Uterus (tissue), 3 donors: ENCODE measurements at regions not wholly inside any gene's neighbourhood (a gene's known extent, or its start where the extent isn't known, plus 50 kb on each side); places are given as distances from the start of the nearest gene placed in this dataset.

ENCODE experiments used
- DNase-seq, 2 donors: peaks; one replicate each; pipeline ENCODE4 v3.0.0-alpha.2; 2019 to 2020
- H3K27ac ChIP-seq, 2 donors: fragments of 200-600 bp; sonication (generic); 1 replicate in 1 of 2; 2 replicates in 1 of 2; pipeline ENCODE4 v1.5.1; 2016 to 2018
- H3K27me3 ChIP-seq, 2 donors: fragments of 200-600 bp; sonication (generic); one replicate each; pipeline ENCODE4 v1.5.1; 2018 to 2019; ENCODE audit warnings: control low read depth in 1 of 2
- H3K36me3 ChIP-seq, 2 donors: fragments of 200-600 bp; sonication (generic); one replicate each; pipeline ENCODE4 v1.5.1; 2019; ENCODE audit warnings: control low read depth in 1 of 2
- H3K4me1 ChIP-seq, 2 donors: fragments of 200-600 bp; sonication (generic); one replicate each; pipeline ENCODE4 v1.5.1; 2018 to 2019; ENCODE audit warnings: control low read depth in 1 of 2
- H3K4me3 ChIP-seq, 2 donors: fragments of 200-600 bp; sonication (generic); 1 replicate in 1 of 2; 2 replicates in 1 of 2; pipeline ENCODE4 v1.5.1; 2018 to 2019; ENCODE audit warnings: mild to moderate bottlenecking in 1 of 2
- H3K9me3 ChIP-seq, 2 donors: fragments of 200-600 bp; sonication (generic); one replicate each; pipeline ENCODE4 v1.5.1; 2019; ENCODE audit warnings: control low read depth in 1 of 2
- POLR2A ChIP-seq, 2 donors: fragments of 450-650 bp; IDR thresholded peaks; one replicate each; pipeline ENCODE4 v1.6.1; 2016; ENCODE audit warnings: antibody characterized with exemption in 2 of 2, mild to moderate bottlenecking in 1 of 2, moderate library complexity in 1 of 2
- intact Hi-C: fragments of 100-400 bp; cut with DNase I; formaldehyde crosslinking; loops from one replicate; pipeline ENCODE4 v1.15.1; 2023; ENCODE audit warnings: low total_unique reads
- TF ChIP-seq, protein P1 (sequence below), 4 experiments: fragments of 200-600 bp in 2 of 4; fragments of 450-650 bp in 2 of 4; sonication (generic) in 2 of 4; IDR thresholded peaks; one replicate each; pipeline ENCODE4 v1.5.1; 2016 to 2019; ENCODE audit warnings: antibody characterized with exemption in 4 of 4, mild to moderate bottlenecking in 2 of 4, moderate library complexity in 1 of 4
- donor health status: DM: yes; HTN: yes; CAD: no.

DNA sequence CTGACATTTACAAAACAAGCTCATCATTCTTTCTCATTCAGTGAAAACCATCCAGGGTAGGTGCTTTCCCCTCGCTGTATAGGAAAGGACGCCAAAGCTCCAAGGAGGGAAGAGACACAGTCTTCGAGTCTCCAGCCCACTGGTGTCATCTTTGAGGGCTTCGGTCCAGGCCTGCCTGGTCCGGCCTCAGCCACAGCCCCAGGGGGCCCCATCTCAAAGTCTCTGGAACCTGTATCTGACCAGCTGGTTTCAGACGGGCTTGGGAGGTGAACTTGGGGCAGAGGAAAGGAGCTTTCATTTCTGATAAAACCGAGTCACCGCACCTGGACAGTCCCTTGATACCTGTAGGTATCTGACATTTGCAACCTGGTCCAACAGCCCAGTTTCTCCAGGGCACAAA lies 229.5 kb upstream of the RTL1 start:
- no peaks in the 10 kb centered on the region for H3K4me1 ChIP-seq
- H3K27ac ChIP-seq = no peak overlapping the region
- H3K36me3 ChIP-seq = no peaks in the 10 kb centered on the region
- no peaks in the 10 kb centered on the region for H3K9me3 ChIP-seq
- DNase-seq = no peak
- H3K4me3 ChIP-seq = no peak overlapping the region
- no peak for TF ChIP-seq POLR2A (IDR thresholded peaks at IDR 0.05)
- TF ChIP-seq, protein P1, sequence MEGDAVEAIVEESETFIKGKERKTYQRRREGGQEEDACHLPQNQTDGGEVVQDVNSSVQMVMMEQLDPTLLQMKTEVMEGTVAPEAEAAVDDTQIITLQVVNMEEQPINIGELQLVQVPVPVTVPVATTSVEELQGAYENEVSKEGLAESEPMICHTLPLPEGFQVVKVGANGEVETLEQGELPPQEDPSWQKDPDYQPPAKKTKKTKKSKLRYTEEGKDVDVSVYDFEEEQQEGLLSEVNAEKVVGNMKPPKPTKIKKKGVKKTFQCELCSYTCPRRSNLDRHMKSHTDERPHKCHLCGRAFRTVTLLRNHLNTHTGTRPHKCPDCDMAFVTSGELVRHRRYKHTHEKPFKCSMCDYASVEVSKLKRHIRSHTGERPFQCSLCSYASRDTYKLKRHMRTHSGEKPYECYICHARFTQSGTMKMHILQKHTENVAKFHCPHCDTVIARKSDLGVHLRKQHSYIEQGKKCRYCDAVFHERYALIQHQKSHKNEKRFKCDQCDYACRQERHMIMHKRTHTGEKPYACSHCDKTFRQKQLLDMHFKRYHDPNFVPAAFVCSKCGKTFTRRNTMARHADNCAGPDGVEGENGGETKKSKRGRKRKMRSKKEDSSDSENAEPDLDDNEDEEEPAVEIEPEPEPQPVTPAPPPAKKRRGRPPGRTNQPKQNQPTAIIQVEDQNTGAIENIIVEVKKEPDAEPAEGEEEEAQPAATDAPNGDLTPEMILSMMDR (IDR thresholded peaks at IDR 0.05) = no peak
- H3K27me3 ChIP-seq = no peaks in the 10 kb centered on the region
- intact Hi-C loops = no loop called here

DNA sequence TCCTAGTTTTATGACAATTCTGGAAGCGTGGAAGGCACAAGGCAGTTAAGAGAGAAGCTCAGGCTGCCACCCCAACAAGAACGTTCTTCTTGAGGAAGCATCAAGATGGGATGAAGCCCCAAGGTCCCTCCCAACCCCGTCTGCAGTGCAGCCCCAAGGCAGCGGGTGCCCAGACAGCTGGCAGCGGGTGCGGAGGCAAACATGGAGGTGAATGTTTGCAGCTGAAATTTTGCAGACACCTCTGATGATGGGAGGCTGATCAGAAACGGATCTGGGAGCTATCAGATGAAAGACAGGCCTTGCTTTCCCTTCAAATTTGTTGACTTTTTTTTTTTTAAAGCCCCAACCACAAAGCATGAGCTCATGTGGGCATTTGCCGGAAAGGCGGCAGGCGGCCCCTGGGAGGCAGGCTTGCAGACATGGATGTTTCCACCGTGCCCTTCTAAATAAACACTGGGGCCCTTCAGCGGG lies 230.7 kb upstream of the RTL1 start:
- no peak overlapping the region for H3K4me3 ChIP-seq
- H3K36me3 ChIP-seq = no peaks in the 10 kb centered on the region
- intact Hi-C loops = no loop called here
- H3K27me3 ChIP-seq = no peaks in the 10 kb centered on the region
- TF ChIP-seq, protein P1 (IDR thresholded peaks at IDR 0.05) = no peak
- TF ChIP-seq POLR2A (IDR thresholded peaks at IDR 0.05) = no peak
- H3K4me1 ChIP-seq = no peaks in the 10 kb centered on the region
- DNase-seq = no peak
- no peaks in the 10 kb centered on the region for H3K9me3 ChIP-seq
- no peak overlapping the region for H3K27ac ChIP-seq

DNA sequence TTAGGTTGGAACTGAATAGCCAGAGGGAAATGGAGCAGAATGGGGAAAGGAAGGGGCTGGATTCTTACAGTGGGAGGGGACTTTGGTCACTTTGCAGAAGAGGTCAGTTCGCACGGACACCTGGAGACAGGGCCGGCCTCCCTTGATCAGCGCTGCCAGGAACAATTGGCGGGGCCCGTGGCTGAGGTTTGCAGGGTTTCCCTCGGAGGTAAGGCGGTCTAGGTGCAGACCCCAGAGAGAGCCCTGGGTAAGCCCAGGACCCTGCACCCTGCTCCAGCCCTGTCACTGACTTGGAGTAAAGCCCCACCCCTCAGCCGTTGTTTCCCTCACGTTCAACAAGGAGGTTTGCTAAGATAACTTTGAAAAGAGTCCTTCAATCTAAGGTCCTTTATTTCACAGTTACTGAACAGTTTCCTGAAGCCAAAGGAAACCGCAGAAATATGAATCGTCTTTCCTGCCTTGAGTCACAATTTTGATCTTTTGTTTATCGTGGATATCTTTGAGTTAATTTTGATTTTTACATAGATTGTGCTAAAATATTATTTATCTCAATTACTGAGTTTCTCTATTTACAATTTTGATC lies 231.4 kb upstream of the RTL1 start:
- H3K36me3 ChIP-seq = no peaks in the 10 kb centered on the region
- no peak overlapping the region for H3K4me3 ChIP-seq
- no peak overlapping the region for H3K27ac ChIP-seq
- DNase-seq = no peak
- intact Hi-C loops = no loop called here
- TF ChIP-seq POLR2A (IDR thresholded peaks at IDR 0.05) = no peak
- TF ChIP-seq, protein P1 (IDR thresholded peaks at IDR 0.05) = no peak
- H3K4me1 ChIP-seq = no peaks in the 10 kb centered on the region
- no peaks in the 10 kb centered on the region for H3K9me3 ChIP-seq
- no peaks in the 10 kb centered on the region for H3K27me3 ChIP-seq

DNA sequence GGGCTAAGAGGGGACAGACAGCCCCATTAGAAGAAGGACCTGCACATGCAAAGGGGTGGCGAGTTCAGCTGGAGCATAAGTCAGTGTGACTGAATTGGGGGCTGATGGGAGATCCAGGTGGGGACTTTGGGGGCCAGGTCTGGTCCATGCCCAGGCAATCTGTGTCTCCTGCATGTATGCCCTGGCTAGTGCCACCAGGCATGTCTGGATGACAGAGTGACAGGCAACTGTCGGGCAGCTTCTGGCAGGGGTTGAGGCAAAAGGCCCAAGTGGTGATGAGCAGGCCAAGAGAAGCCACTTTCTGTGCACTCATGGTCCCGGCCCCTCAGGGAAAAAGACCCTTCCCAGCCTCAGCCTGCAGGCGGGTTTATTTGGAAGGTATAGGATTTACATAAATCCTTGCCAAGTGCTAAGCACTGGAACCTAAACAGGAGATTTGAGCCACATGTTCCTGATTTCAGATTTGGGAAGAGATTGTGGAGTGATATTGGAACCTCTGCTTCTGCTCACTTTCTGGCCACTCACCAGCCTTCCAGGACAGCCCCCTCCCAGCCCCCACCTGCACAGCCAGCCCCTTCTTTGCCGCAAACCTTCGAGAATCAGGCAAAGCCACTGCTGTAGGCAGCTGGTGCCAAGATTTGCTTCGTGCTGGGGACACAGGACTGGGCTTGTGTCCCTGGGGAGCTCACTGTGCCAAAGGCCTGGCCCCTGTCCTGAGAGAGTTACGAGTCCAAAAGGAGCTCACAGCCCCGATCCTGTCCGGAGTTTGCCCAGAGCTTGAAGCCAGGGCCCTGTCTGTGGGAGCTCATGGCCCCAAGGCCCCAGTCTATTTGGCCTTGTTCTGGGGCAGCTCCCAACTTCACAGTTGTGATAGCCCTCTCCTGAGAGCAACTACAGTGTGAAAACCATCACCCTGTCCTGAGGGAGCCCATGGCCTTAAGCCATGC lies 232.5 kb upstream of the RTL1 start:
- H3K27me3 ChIP-seq = no peaks in the 10 kb centered on the region
- DNase-seq = no peak
- no peak overlapping the region for H3K27ac ChIP-seq
- H3K4me1 ChIP-seq = no peaks in the 10 kb centered on the region
- TF ChIP-seq POLR2A (IDR thresholded peaks at IDR 0.05) = no peak
- TF ChIP-seq, protein P1 (IDR thresholded peaks at IDR 0.05) = no peak
- intact Hi-C loops = no loop called here
- no peaks in the 10 kb centered on the region for H3K36me3 ChIP-seq
- no peaks in the 10 kb centered on the region for H3K9me3 ChIP-seq
- H3K4me3 ChIP-seq = no peak overlapping the region

DNA sequence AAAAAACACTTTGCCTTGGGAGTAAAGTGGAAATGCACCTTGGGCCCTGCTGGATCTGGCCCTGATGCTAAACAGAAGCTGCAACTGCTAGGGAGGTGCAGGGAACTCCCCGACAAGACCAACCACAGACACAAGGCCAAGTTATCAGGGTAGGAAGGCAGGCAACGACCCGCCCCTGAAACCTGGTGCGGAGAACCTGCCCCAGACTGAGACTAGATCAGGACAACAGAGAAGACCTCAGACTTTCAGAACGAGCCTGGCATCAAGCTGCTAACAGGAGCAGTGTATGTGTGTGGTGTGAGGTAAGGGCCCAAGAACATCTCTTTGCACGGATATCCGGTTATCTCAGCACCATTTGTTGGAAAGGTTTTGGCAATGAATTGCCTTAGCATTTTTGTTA lies 233.7 kb upstream of the RTL1 start:
- no peak overlapping the region for H3K27ac ChIP-seq
- H3K36me3 ChIP-seq = no peaks in the 10 kb centered on the region
- DNase-seq = no peak
- H3K9me3 ChIP-seq = no peaks in the 10 kb centered on the region
- no peaks in the 10 kb centered on the region for H3K4me1 ChIP-seq
- no peaks in the 10 kb centered on the region for H3K27me3 ChIP-seq
- H3K4me3 ChIP-seq = no peak overlapping the region
- intact Hi-C loops = no loop called here
- no peak for TF ChIP-seq POLR2A (IDR thresholded peaks at IDR 0.05)
- TF ChIP-seq, protein P1 (IDR thresholded peaks at IDR 0.05) = no peak
